ENCODE measurements at regions not wholly inside any gene's neighbourhood (a gene's known extent, or its start where the extent isn't known, plus 50 kb on each side); places are given as distances from the start of the nearest gene placed in this dataset.

DNA sequence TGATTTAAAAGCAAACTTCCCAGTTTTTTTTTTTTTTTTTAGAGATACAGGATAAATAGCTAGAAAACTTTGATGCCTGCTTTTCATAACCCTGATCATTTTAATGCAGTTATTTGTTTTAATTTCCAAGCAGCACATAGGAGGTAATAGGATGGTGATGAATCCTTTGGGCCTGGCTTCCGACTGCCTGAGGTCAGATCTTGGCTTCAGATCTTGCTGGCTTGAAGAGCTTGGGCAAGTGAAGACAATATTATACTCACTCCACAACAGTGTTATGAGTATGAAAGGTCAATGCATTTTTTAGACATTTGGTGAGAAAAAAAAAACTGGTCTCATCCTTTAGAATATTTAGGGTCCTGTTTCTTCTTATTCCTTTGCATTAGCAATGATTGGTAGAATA is 124.8 kb upstream of the PRKCQ start:
- TF ChIP-seq POLR2A (IDR thresholded peaks at IDR 0.05): no peak
- TF ChIP-seq, protein P1, sequence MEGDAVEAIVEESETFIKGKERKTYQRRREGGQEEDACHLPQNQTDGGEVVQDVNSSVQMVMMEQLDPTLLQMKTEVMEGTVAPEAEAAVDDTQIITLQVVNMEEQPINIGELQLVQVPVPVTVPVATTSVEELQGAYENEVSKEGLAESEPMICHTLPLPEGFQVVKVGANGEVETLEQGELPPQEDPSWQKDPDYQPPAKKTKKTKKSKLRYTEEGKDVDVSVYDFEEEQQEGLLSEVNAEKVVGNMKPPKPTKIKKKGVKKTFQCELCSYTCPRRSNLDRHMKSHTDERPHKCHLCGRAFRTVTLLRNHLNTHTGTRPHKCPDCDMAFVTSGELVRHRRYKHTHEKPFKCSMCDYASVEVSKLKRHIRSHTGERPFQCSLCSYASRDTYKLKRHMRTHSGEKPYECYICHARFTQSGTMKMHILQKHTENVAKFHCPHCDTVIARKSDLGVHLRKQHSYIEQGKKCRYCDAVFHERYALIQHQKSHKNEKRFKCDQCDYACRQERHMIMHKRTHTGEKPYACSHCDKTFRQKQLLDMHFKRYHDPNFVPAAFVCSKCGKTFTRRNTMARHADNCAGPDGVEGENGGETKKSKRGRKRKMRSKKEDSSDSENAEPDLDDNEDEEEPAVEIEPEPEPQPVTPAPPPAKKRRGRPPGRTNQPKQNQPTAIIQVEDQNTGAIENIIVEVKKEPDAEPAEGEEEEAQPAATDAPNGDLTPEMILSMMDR (IDR thresholded peaks at IDR 0.05): no peak
